Fibroblast of skin of left biceps (primary cell): ENCODE measurements at regions not wholly inside any gene's neighbourhood (a gene's known extent, or its start where the extent isn't known, plus 50 kb on each side); places are given as distances from the start of the nearest gene placed in this dataset.
A peak's percentile ranks its signal among the peaks of the same experiment; 100 is the strongest.

Source experiments
- DNase-seq, 2 experiments: peaks; one replicate each; pipeline ENCODE4 v3.0.0-alpha.2; 2013; ENCODE audit warnings: low read depth in 2 of 2

DNA sequence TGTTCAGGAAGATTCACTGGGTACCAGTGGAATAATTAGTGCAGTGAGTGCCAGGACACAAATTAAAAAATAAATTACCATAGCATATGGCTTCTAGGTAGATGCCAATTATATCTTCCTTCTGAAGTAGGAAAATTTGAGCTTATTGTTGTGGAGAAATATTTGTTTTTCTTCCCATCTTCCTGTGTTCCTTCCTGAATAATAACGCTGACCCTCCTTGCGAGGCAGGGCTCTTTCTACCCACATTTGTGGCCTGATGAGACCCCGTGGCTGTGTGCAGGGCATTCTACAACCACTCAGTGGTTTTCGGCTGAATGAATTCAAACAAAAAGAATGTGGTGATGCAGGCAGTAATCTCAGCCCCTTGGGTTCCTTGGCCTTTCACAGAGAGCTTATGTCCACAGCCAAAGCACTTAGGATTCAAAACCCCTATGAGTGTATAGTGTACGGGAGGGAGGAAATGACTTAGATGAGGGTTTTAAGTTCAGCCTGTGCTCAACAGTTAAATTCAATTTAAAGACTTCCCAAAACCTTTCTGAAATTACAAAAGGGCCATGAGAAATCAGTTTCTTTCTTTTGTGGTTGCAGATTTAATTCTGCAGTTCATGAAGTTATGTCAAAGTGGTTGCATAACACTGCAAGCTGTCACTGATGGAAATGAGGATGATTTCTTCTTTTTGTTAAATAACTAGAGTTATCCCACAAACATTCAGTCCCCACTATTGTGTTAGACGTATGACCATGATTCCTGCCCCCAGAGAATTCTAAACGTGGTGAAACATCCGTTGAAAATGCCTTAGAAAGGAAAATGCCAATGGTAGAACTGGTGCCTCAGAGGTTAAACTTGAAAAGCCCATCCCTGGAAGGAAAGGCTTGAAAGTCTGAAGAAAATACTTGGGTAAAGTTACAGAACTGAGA is 255.3 kb downstream of the FZD1 start:
- DNase-seq, result peak; percentile 18 to 25

DNA sequence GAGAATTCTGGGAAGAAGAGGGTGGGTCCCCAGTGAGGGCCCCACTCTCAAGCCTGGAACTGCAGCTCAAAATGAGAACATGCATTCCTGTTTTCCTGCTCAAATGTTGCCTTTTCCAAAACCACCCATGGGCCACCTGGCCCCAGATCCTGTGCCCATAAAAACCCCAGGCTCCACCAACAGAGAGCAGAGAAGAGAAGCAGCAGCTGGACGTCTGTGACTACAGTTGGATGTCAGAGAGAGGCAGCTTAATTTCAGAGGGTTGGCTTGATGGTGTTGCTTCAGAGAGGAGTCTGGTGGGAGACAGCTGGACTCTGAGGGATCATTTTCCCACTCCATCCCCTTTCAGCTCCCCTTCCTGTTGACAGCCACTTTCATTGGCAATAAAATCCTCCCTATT is 256.4 kb downstream of the FZD1 start:
- no peak for DNase-seq

DNA sequence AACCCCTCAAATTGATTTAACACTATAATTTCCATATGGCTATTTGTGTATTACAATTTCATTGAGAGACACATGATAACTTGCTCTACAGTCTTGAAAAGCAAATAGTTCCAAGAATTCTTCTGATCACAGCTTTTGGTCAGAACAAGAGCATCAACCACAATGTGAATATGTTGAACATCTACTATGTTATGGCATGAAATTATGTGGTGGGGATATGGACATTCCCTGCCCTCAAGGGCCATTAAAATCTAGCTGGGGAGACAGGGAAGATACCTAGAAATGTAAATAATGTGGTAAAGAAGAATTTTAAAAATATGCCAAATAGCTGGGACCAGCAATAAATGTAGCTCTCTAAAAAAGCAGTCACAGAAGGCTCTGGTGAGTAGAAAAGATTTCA is 262.2 kb downstream of the FZD1 start:
- DNase-seq, result no peak

DNA sequence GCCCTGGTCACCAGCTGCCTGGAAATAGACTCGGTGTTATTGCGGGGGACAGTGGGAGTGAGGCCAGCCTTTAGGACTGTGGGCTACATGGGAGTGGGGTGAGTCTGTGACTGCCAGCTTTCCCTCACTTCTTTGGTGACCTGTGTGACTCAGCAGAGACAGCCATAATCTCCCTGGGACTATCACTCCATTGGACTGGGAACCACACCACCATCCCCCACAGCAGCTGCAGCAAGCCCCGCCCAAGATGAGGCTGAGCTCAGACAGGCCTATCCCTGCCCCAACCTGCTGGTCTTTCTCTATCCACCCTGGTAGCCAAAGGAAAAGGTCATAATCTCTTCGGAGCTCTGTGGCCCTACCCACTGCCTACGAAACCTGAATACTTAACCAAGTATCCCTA is 263.2 kb downstream of the FZD1 start:
- DNase-seq, result no peak

DNA sequence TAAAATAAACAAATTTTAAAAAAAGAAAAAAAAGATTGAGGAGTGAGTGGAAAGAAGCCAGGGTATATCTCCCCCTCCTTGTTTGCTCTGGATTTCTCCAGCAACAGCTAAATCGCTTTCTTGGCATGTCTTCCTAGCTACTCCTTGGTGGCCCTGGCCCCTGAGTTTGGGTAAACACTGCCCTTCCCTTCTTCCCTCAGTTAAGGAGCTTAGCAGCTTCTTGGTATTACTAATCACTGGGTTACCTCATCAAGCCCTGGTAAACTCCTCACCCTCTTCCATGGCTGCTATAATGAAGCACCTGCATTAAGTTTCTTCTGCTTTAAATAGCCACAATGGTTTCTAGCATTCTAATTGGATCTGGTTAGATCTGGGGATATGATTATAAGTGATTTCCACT is 269.8 kb downstream of the FZD1 start:
- DNase-seq, result no peak

DNA sequence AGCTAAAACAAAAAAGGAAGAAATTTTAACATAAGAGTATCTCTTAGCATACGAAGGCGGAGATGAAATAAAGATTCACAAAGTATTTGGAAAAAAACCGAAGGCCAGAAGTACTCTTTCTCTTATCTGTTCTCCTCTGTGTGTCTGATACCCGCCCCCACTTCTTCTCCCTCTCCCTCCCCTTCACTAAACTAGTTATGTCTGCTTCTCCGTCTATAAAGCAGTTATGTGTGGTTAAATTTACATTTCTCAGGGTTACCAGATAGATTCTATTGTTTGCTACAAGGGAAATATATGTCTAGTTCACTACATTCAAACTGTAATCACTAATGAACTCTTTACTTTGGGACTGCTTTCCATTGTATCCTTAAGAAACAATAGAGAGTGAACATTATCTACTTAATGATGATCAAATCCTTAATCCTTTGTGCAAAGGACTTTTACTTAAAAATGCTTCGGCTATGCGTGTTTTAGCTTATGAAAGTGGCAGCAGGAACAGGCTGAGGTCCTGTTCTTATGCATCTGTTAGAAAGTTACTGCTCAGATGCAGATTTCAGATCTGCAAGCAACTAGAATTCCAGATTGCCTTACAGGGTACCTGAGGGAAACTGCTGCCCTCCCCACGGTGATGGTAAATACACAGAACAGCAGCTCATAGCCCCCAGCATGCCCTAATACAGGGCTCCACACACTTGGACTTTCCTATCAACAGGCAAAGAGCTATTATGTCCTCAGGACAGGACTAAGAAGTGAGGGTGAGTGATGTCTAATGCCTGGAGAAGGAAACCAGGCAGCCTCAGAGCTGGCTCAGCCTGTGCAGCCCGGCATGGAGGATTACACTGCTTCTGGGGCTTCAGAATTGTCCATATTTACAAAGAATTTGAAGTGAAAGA is 273.3 kb downstream of the FZD1 start:
- DNase-seq, result no peak

DNA sequence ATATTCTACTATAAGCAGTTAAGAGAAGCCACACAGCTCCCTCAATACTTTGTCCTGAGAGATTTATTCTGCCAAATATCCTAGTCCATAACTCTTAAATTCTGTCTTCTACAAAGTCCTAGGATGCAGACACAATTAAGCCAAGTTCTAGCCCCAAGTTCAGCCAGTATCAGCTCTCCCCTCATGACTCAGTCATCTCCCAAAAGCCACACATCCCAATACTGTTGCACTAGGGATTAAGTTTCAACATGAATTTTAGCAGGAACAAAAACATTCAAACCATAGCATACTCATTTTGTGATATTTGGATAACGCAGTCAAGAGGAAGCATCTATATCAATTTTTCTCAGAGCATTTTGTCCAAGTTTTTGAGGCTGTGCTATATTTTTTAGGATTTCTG is 277.4 kb downstream of the FZD1 start:
- no peak for DNase-seq

DNA sequence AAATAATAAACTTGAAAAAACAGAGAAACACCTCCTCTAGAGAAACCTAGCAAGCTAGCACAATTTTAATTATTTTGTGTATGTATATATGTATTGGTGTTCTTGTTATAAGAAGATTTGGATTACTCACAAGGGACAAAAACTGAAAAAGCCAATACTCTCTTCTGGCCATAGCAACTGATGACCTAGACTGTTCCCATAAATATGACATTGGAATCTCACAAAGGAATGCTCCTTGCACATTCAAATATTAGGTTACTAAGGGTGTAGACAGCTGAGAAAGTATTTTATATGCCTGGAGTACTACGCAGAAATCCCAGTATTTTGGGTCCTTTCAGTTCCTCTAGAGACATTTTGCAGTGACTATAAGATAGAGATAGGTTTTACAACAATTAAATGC is 279.4 kb downstream of the FZD1 start:
- no peak for DNase-seq

DNA sequence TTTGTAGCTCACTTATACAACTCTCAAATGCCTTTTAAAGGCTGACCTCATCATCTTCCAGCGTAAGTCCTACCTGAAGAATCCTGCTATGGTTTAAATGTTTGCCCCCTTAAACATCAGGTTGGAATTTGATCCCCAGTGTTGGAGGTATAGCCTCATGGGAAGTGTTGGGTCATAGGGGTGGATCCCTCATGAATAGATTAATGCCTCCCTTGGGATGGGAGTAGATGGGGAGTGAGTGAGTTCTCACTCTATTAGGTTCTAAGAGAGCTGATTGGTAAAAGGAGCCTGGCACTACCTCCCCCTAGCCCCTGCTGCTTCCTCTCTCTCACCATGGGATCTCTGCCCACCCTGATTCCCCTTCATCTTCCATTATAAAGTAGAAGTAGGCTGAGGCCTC is 285.6 kb downstream of the FZD1 start:
- DNase-seq, result no peak

DNA sequence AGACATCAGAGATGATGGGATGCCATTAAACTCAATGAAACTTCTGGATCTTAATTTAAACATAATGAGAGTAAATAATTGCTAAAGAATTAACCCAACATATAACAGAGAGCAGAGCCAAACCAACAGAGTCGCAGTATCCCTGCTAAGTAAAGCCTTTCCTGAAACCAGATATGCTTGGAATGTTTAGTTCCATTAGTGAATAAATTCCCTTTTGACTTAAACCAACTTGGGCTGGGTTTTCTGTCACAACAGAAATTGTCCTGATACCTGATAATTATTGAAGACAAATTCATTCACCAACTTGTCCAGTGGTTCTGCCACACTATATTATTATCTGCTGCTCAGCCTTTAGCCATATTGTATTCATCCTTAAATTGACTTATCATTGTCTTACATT is 286.7 kb downstream of the FZD1 start:
- no peak for DNase-seq

DNA sequence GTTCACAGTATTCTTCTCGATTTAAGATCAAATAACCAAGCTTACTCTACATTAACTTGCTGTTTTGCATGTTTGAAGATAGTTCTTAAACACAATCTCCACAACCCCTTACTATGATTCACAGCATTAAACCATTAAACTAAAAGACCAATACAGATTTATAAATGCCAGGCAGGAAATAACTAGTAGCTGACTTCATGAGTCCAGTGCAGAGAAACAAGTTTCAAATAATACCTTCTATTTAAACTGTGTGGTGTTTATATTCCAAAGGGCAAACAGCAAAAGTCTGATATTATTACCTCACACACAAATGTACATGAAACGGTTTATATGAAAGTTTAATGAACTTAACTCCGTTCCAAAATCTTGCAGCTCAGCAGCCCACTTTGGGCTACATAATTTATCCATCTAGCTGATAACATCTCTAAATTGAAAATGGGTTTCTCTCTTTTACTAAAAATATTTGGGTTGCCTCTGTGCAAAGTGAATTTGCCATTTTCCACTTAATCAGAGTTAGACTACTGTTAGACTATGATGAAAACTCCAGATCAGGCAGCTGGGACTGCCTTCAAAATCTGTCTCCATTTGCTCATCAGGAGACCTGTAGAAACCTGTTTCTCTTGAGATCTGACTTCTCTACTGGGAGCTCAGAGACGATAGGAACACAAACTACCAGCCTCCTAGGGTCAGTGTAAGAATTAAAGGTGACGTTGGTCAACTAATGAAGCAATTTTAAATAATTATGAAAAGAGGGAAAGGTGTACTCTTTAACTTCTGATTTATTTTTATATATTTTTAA is 287.3 kb downstream of the FZD1 start:
- no peak for DNase-seq

DNA sequence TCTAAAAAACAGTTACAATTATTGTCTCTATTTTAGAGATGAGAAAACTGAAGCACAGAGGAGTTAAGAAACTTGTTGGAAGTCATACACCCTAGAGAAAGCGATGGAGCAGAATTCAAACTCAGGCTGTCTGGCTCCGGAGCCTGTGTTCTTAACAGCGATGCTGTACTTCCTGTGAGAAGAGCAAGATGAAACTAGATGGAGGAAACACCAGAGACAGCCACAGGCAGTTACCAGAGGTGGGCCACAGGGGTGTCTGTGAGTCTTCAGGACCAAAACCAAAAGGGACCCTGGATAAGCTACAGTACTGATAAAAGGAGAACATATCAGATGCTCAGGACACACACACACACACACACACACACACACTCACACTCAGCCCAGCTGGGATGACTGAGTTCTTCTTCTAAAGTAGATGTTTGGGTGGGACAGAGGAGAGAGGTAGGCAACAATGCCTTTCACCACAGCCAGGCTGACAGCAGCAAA is 289.2 kb downstream of the FZD1 start:
- no peak for DNase-seq

DNA sequence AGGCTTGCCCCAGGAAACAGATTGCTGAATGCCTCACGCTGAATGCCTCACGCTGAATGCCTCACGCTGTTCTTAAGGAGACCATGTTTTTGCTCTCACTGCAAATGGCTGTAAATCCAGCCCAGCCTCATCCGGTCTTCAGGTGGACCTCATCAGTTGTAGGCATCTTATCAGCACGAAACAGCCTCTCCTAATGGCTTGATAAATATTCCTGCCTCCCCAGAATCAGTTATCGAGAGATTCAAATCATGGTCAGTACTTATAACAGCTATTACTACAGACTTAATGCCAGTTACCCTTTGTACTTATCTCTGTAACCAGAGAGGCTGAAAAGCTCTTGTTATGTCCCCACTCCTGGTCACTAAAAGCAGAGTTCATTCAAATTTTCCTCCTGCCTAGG is 290.6 kb downstream of the FZD1 start:
- no peak for DNase-seq

DNA sequence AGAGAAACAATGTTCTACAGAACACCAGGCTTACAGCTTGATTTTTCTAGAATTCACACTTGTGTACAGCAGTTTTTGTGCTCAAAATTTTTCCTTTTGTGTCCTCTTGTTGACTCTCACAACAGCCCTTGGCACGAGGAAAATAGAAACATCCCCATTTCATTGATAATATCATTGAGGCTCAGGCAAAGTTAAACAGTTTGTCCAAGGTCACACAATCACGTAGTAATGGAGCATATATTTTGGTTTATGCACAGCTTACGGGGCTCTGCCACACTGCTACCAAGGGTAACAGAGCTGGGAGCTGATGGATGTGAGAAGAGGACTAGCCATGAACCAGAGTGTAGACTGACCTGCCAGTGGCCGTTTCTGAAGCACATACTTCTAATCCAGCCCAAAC is 292.0 kb downstream of the FZD1 start:
- no peak for DNase-seq

DNA sequence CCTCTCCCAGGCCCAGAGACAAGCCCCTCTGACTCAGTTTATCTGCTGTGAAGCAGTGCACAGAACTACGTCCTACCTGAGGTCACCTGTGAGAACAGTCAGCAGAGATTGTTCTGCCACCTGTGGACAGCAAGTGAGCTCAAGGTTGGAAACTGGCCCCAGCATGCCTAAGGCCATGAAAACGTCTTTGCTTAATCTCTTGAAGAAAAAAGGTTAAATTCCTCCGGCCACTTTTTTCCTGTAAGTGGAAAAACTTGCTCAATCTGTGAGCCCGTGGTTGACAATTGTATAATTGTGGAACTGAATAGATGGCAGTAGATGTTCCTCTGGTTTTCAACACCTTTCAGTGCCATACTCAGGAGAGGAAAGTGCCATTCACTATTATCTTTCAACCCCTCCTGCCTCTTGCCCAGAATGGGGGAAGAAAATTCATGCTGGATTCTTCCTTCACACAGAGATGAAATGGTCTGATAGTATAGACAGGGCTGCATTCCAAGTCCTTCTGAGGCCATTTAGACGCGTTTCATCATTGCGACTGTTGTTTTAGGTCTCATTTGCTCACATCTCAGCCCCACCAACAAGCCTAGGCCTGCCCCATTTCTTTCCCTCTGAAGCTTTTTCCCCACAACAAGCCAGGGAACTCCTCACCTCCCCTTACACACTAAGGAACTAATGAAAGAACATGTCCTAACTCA is 292.9 kb downstream of the FZD1 start:
- no peak for DNase-seq

DNA sequence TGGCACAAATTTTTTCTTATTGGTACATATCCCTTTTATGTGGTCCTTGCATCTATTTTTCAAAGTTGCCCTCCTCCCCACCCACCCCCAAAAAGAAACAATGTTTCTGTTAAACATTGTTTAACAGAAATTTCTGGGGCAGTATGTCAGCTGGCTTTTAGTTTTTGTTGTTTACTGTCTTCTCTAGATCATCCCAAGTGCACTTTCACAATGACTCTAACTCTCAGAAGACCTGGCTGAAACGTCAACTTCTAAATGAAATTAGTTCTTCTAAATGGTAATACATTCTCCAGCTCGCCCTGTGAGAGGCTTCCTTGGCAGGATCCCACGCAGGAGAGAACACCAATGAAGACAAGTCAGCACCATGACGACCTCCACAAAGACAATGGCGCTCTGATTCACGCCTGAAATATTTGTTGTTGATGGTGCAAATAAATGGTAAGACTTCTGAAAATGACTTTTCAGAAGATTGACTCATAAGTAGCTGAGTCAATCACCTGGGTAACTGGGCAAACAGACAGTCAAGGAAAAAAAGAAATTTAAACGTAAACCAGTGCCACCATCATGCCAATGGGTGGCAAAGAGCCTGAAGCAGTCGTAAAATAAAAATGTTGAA is 293.7 kb downstream of the FZD1 start:
- DNase-seq, result peak; percentile 30 to 35

DNA sequence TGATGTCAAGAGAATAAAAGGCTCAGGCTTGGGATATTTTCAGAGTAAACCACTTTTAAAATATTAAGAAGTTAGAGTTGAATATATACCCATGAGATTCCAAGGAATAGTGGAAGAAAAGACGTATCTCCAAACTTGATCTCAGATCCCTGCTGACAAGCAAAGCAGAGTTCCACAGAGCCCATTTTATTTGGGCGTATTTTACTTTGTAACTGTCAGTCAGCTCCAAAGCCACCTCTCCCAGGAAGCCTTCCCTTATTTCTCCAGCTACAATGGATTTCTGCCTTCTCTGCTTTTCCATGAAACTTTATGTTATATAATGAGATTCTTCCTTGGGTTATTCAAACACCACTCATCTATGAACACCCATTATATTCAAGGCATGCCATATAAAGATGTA is 295.7 kb downstream of the FZD1 start:
- DNase-seq, result no peak

DNA sequence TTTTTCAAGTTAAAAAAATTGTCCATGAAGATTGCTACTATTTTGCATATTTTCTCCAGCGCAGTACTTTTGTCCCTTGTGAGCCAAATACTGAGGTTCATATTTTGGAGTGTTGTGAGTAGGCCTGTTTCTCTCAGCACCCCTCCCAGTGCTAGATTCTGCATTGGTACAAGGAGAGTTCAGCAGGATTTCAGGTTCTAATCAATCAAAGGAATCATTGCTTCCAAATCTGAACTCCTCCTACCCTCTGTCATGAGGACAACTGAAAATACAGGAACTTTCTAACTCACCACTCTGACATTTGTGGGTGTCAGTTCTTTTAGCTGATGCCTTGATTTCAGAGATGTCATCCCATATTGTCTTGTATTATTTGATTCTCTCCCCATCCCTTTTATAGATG is 299.9 kb downstream of the FZD1 start:
- no peak for DNase-seq

DNA sequence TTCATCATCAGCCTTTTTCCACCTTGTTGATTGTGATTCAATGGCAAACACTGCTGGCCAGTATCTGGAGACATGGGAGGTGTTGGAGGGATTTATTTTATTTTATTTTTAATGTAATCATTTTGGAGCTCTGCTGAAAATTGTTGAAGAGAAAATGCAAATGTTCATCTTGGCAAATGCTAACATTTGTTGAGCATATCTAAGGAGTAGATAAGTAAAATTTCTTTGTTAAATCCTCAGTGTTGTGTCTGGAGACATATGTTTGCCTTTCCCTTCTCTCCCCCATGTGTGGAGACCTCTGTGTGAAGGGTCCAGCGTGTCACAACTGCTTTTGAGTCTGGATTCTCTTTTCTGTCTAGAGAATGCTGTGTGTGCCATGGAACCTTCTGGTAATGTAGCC is 300.3 kb downstream of the FZD1 start:
- DNase-seq, result no peak

DNA sequence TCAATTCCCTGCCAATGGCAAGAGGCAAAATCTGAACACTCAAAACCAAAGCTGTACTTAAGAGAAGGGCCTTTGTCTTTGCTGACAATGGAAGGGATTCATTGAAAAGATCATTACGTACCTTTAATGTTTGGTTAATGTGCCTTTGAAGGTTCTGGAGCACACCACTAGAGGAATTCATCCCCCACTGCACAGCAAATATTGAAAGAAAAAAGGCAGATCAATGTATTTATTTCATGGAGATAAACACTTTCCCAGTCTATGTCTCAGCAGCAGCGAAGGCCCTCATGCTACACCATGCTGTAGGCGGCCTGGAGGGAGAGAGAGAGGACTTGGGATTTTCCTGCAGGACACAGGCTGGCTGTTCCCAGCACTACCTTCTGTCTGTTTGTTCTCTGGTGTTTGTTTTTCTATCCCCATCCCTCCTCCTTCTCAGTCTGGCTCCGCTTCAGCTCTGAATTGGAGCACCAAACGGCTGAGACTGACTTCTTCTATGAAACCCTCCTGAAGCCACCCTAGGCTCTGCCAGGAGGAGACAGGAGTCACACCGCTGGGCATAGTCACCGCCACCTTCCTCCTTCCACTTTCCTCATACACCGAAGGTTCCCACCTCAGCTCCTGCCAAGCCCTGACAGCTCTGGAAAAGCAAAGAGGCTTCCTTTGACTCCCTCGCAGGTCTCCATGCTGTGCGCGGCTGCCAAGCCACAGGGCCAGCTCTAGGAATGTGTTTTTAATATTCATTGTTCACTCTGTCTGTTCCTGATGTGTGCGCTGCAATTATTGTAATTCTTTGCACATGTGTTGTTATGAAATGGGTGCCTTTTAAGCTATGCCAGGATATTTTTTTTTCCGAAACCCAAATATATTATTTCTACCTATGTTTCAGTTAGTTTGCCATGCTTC is 301.5 kb downstream of the FZD1 start:
- peak; percentile 30 to 42 for DNase-seq
